ENCODE measurements at regions not wholly inside any gene's neighbourhood (a gene's known extent, or its start where the extent isn't known, plus 50 kb on each side); places are given as distances from the start of the nearest gene placed in this dataset.

DNA sequence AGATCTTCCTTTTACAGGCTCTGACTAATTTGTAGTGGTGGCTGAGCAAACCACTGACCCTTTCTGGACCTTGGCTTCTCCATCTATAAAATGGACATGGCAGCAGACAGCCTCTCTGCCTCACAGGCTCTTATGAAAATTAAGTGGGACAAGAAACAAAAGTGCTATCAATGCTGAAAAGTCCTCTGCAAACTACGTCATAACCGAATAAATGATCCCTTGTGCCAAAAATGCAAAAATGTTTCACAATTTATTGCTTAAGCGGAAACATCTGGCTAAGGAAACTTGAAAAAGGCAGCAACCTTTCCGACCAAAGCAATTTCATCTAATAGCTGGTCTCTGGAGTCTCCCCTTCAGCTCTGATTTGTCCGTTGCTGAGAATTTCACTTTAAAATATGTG lies 108.5 kb upstream of the PLXNC1 start:
- H3K79me2 ChIP-seq (ENCODE audit: insufficient read depth, low read length): no peaks in the 10 kb centered on the region
- H3K36me3 ChIP-seq (ENCODE audit: insufficient read depth, low read length): no peaks in the 10 kb centered on the region
- H3K9me3 ChIP-seq (ENCODE audit: insufficient read depth, low read length, severe bottlenecking): no peaks in the 10 kb centered on the region
- DNase-seq (no peak), ATAC-seq (ENCODE audit: insufficient read depth, low read depth) (no peak)
- no peak overlapping the region for H3K4me2 ChIP-seq (ENCODE audit: insufficient read depth, low read length)
- no peak overlapping the region for H3K4me3 ChIP-seq (ENCODE audit: low read depth in 1 of 2, low read length in 2 of 2)
- H3K9ac ChIP-seq (ENCODE audit: low read depth, low read length): no peak overlapping the region
- H4K20me1 ChIP-seq (ENCODE audit: insufficient read depth, low read length): no peaks in the 10 kb centered on the region
- H3K4me1 ChIP-seq (ENCODE audit: insufficient read depth, low read length): no peaks in the 10 kb centered on the region
- H3K27ac ChIP-seq (ENCODE audit: low read length): no peak overlapping the region
- TF ChIP-seq EZH2 (IDR thresholded peaks at IDR 0.05; ENCODE audit: borderline replicate concordance, low read depth, low read length, severe bottlenecking): no peak
- TF ChIP-seq, protein P1, sequence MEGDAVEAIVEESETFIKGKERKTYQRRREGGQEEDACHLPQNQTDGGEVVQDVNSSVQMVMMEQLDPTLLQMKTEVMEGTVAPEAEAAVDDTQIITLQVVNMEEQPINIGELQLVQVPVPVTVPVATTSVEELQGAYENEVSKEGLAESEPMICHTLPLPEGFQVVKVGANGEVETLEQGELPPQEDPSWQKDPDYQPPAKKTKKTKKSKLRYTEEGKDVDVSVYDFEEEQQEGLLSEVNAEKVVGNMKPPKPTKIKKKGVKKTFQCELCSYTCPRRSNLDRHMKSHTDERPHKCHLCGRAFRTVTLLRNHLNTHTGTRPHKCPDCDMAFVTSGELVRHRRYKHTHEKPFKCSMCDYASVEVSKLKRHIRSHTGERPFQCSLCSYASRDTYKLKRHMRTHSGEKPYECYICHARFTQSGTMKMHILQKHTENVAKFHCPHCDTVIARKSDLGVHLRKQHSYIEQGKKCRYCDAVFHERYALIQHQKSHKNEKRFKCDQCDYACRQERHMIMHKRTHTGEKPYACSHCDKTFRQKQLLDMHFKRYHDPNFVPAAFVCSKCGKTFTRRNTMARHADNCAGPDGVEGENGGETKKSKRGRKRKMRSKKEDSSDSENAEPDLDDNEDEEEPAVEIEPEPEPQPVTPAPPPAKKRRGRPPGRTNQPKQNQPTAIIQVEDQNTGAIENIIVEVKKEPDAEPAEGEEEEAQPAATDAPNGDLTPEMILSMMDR (IDR thresholded peaks at IDR 0.05; ENCODE audit: borderline replicate concordance, extremely low read depth, low read length, poor library complexity, severe bottlenecking): no peak
- H3K27me3 ChIP-seq (ENCODE audit: insufficient read depth, low read length, poor library complexity): no peaks in the 10 kb centered on the region
- H2AFZ ChIP-seq (ENCODE audit: low read depth, low read length): no peak overlapping the region

DNA sequence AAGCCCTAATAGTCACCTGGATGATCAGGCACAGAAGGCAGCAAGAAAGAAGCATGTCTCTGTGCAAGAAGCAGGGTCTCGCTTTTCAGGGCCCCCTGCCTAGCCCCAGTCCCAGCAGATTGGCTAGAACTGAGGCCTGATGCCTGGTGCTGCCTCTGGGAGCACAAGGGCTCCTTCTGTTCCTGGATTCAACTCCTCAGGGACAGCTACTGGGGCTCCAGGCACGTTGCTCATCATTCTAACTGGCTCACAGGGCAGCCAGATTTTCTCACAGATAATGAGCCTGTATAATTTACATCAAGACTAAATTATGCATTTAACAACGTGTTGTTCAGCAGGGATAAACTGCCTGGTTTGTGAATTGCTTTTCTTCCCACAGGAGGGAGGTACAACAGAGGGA lies 106.5 kb upstream of the PLXNC1 start:
- no peaks in the 10 kb centered on the region for H3K27me3 ChIP-seq (ENCODE audit: insufficient read depth, low read length, poor library complexity)
- TF ChIP-seq EZH2 (IDR thresholded peaks at IDR 0.05; ENCODE audit: borderline replicate concordance, low read depth, low read length, severe bottlenecking): no peak
- TF ChIP-seq, protein P1 (IDR thresholded peaks at IDR 0.05; ENCODE audit: borderline replicate concordance, extremely low read depth, low read length, poor library complexity, severe bottlenecking): no peak
- no peaks in the 10 kb centered on the region for H3K79me2 ChIP-seq (ENCODE audit: insufficient read depth, low read length)
- no peaks in the 10 kb centered on the region for H3K36me3 ChIP-seq (ENCODE audit: insufficient read depth, low read length)
- H2AFZ ChIP-seq (ENCODE audit: low read depth, low read length): no peak overlapping the region
- no peaks in the 10 kb centered on the region for H3K9me3 ChIP-seq (ENCODE audit: insufficient read depth, low read length, severe bottlenecking)
- no peak overlapping the region for H3K4me3 ChIP-seq (ENCODE audit: low read depth in 1 of 2, low read length in 2 of 2)
- no peak overlapping the region for H3K27ac ChIP-seq (ENCODE audit: low read length)
- no peak overlapping the region for H3K9ac ChIP-seq (ENCODE audit: low read depth, low read length)
- H4K20me1 ChIP-seq (ENCODE audit: insufficient read depth, low read length): no peaks in the 10 kb centered on the region
- H3K4me1 ChIP-seq (ENCODE audit: insufficient read depth, low read length): no peaks in the 10 kb centered on the region
- ATAC-seq (ENCODE audit: insufficient read depth, low read depth) (no peak), DNase-seq (no peak)
- no peak overlapping the region for H3K4me2 ChIP-seq (ENCODE audit: insufficient read depth, low read length)

DNA sequence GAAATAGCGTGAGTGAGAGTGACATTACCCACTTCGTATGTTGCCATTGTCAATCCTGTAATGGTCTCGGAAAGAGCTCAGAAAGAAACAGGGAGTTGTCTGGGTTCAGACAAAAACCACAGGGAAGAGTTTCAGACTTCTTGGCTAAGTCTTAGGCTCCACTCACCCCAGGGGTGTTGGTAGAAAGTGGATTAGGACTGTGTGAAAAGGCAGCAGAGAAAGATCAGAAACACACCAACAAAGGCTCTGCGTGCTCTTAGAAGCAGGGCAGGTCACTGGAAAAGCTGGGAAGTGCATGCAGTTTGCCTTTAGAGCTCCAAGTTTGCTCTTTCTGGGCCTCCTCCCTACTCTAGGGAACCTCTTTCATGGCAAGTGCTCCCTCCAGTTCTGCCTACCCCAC lies 106.1 kb upstream of the PLXNC1 start:
- H3K27ac ChIP-seq (ENCODE audit: low read length): no peak overlapping the region
- no peaks in the 10 kb centered on the region for H3K9me3 ChIP-seq (ENCODE audit: insufficient read depth, low read length, severe bottlenecking)
- H4K20me1 ChIP-seq (ENCODE audit: insufficient read depth, low read length): no peaks in the 10 kb centered on the region
- H3K4me2 ChIP-seq (ENCODE audit: insufficient read depth, low read length): no peak overlapping the region
- no peak for ATAC-seq (ENCODE audit: insufficient read depth, low read depth)
- H3K9ac ChIP-seq (ENCODE audit: low read depth, low read length): no peak overlapping the region
- no peak overlapping the region for H2AFZ ChIP-seq (ENCODE audit: low read depth, low read length)
- no peaks in the 10 kb centered on the region for H3K27me3 ChIP-seq (ENCODE audit: insufficient read depth, low read length, poor library complexity)
- H3K79me2 ChIP-seq (ENCODE audit: insufficient read depth, low read length): no peaks in the 10 kb centered on the region
- no peak for DNase-seq
- H3K4me1 ChIP-seq (ENCODE audit: insufficient read depth, low read length): no peaks in the 10 kb centered on the region
- TF ChIP-seq, protein P1 (IDR thresholded peaks at IDR 0.05; ENCODE audit: borderline replicate concordance, extremely low read depth, low read length, poor library complexity, severe bottlenecking): no peak
- TF ChIP-seq EZH2 (IDR thresholded peaks at IDR 0.05; ENCODE audit: borderline replicate concordance, low read depth, low read length, severe bottlenecking): no peak
- H3K4me3 ChIP-seq (ENCODE audit: low read depth in 1 of 2, low read length in 2 of 2): no peak overlapping the region
- H3K36me3 ChIP-seq (ENCODE audit: insufficient read depth, low read length): no peaks in the 10 kb centered on the region

Data from DND-41 (cell line).